Stomach smooth muscle (tissue), 2 donors: ENCODE measurements at regions not wholly inside any gene's neighbourhood (a gene's known extent, or its start where the extent isn't known, plus 50 kb on each side); places are given as distances from the start of the nearest gene placed in this dataset.
"Not testable (repeated sequence)": the region's sequence is repeated elsewhere in the genome, so short reads cannot be mapped to it uniquely, and the experiment has no call there.

Experiments
- H3K27ac ChIP-seq: one replicate; pipeline ENCODE4 v1.7.0; 2013; ENCODE audit warnings: mild to moderate bottlenecking, low read length, inconsistent platforms
- H3K27me3 ChIP-seq, 2 donors: one replicate each; pipeline ENCODE4 v1.7.0; 2013; ENCODE audit warnings: low read length in 2 of 2; ENCODE audit not compliant: insufficient read depth in 2 of 2, control insufficient read depth in 1 of 2
- H3K36me3 ChIP-seq, 2 donors: one replicate each; pipeline ENCODE4 v1.7.0; 2013; ENCODE audit warnings: low read length in 2 of 2; ENCODE audit not compliant: control insufficient read depth in 2 of 2, insufficient read depth in 2 of 2
- H3K4me1 ChIP-seq: one replicate; pipeline ENCODE4 v1.7.0; 2013; ENCODE audit warnings: low read length; ENCODE audit not compliant: control insufficient read depth, insufficient read depth
- H3K4me3 ChIP-seq, 2 donors: one replicate each; pipeline ENCODE4 v1.7.0; 2013; ENCODE audit warnings: low read length in 2 of 2
- H3K9ac ChIP-seq, 2 donors: one replicate each; pipeline ENCODE4 v1.7.0; 2013; ENCODE audit warnings: low read length in 2 of 2, mild to moderate bottlenecking in 1 of 2
- H3K9me3 ChIP-seq, 2 donors: one replicate each; pipeline ENCODE4 v1.7.0; 2013; ENCODE audit warnings: low read length in 2 of 2; ENCODE audit not compliant: control insufficient read depth in 2 of 2
- donor health status: healthy.
- donor health status: Pancreatic carcinoma.

GRCh38 chr7:106372595-106373318 is 88.0 kb upstream of the NAMPT start:
- no peaks in the 10 kb centered on the region for H3K27me3 ChIP-seq
- H3K9me3 ChIP-seq, result no peaks in the 10 kb centered on the region
- no peaks in the 10 kb centered on the region for H3K36me3 ChIP-seq
- no peak overlapping the region for H3K4me3 ChIP-seq
- H3K4me1 ChIP-seq, result no peaks in the 10 kb centered on the region
- no peak overlapping the region for H3K27ac ChIP-seq
- H3K9ac ChIP-seq, result no peak overlapping the region

- no peaks in the 10 kb centered on the region for H3K4me1 ChIP-seq
- no peak overlapping the region for H3K4me3 ChIP-seq
- no peak overlapping the region for H3K9ac ChIP-seq
- no peaks in the 10 kb centered on the region for H3K27me3 ChIP-seq
- H3K27ac ChIP-seq, result no peak overlapping the region
- H3K36me3 ChIP-seq, result no peaks in the 10 kb centered on the region
- no peaks in the 10 kb centered on the region for H3K9me3 ChIP-seq
Observed at GRCh38 chr7:106372126-106372525, 87.3 kb upstream of the NAMPT start.

- no peaks in the 10 kb centered on the region for H3K4me1 ChIP-seq
- H3K4me3 ChIP-seq, result no peak overlapping the region
- H3K27me3 ChIP-seq, result no peaks in the 10 kb centered on the region
- H3K9ac ChIP-seq, result no peak overlapping the region
- H3K27ac ChIP-seq, result no peak overlapping the region
- H3K36me3 ChIP-seq, result no peaks in the 10 kb centered on the region
- H3K9me3 ChIP-seq, result no peaks in the 10 kb centered on the region
Observed at GRCh38 chr7:106371629-106372028, 86.8 kb upstream of the NAMPT start.

- Histone ChIP-seq H3K4me1 (no peaks in the 10 kb centered on the region), H3K27ac (no peak overlapping the region), H3K9ac (no peak overlapping the region), H3K36me3 (no peaks in the 10 kb centered on the region), H3K9me3 (no peaks in the 10 kb centered on the region), H3K27me3 (no peaks in the 10 kb centered on the region), H3K4me3 (no peak overlapping the region)
Observed at GRCh38 chr7:106370542-106370941, 85.8 kb upstream of the NAMPT start.

- H3K4me3 ChIP-seq, result no peak overlapping the region
Observed at GRCh38 chr7:106369816-106370215, 85.0 kb upstream of the NAMPT start.

GRCh38 chr7:106369352-106369751 is 84.6 kb upstream of the NAMPT start:
- Histone ChIP-seq H3K27ac (no peak overlapping the region), H3K9me3 (no peaks in the 10 kb centered on the region), H3K9ac (no peak overlapping the region), H3K4me1 (no peaks in the 10 kb centered on the region), H3K36me3 (no peaks in the 10 kb centered on the region), H3K27me3 (no peaks in the 10 kb centered on the region), H3K4me3 (no peak overlapping the region)

More at GRCh38 chr7:106369816-106370215, 85.0 kb upstream of the NAMPT start:
- H3K9me3 ChIP-seq, result no peaks in the 10 kb centered on the region
- no peaks in the 10 kb centered on the region for H3K36me3 ChIP-seq
- no peaks in the 10 kb centered on the region for H3K27me3 ChIP-seq
- H3K4me1 ChIP-seq, result no peaks in the 10 kb centered on the region
- H3K27ac ChIP-seq, result no peak overlapping the region
- H3K9ac ChIP-seq, result no peak overlapping the region

- no peaks in the 10 kb centered on the region for H3K4me1 ChIP-seq
- H3K27me3 ChIP-seq, result no peaks in the 10 kb centered on the region
- H3K36me3 ChIP-seq, result no peaks in the 10 kb centered on the region
- no peak overlapping the region for H3K27ac ChIP-seq
- no peaks in the 10 kb centered on the region for H3K9me3 ChIP-seq
- H3K4me3 ChIP-seq, result no peak overlapping the region
- H3K9ac ChIP-seq, result no peak overlapping the region
Observed at GRCh38 chr7:106367664-106368063, 82.9 kb upstream of the NAMPT start.

- H3K27me3 ChIP-seq, result no peaks in the 10 kb centered on the region
- no peaks in the 10 kb centered on the region for H3K9me3 ChIP-seq
- H3K4me3 ChIP-seq, result no peak overlapping the region
- no peak overlapping the region for H3K27ac ChIP-seq
- no peak overlapping the region for H3K9ac ChIP-seq
- H3K36me3 ChIP-seq, result no peaks in the 10 kb centered on the region
- no peaks in the 10 kb centered on the region for H3K4me1 ChIP-seq
Observed at GRCh38 chr7:106367018-106367420, 82.2 kb upstream of the NAMPT start.

GRCh38 chr7:106365252-106366005 is 80.6 kb upstream of the NAMPT start:
- H3K36me3 ChIP-seq, result no peaks in the 10 kb centered on the region
- H3K4me3 ChIP-seq, result no peak overlapping the region
- no peak overlapping the region for H3K9ac ChIP-seq
- H3K27ac ChIP-seq, result no peak overlapping the region
- no peaks in the 10 kb centered on the region for H3K4me1 ChIP-seq
- H3K9me3 ChIP-seq, result no peaks in the 10 kb centered on the region
- no peaks in the 10 kb centered on the region for H3K27me3 ChIP-seq

GRCh38 chr7:106362507-106362906 is 77.7 kb upstream of the NAMPT start:
- H3K36me3 ChIP-seq, H3K9me3 ChIP-seq, H3K4me1 ChIP-seq, H3K27me3 ChIP-seq, H3K27ac ChIP-seq, H3K4me3 ChIP-seq, H3K9ac ChIP-seq: not testable (repeated sequence)

- H3K4me1 ChIP-seq, result no peaks in the 10 kb centered on the region
- no peaks in the 10 kb centered on the region for H3K9me3 ChIP-seq
- no peak overlapping the region for H3K9ac ChIP-seq
- no peaks in the 10 kb centered on the region for H3K27me3 ChIP-seq
- no peaks in the 10 kb centered on the region for H3K36me3 ChIP-seq
- H3K27ac ChIP-seq, result no peak overlapping the region
- no peak overlapping the region for H3K4me3 ChIP-seq
Observed at GRCh38 chr7:106358103-106358663, 73.4 kb upstream of the NAMPT start.
